Kidney (tissue), 13 donors: ENCODE measurements at regions not wholly inside any gene's neighbourhood (a gene's known extent, or its start where the extent isn't known, plus 50 kb on each side); places are given as distances from the start of the nearest gene placed in this dataset.

Experiments used
- DNase-seq, 5 donors: peaks; one replicate each; pipeline ENCODE4 v3.0.0-alpha.2; 2013 to 2020
- FAIRE-seq: peaks from 2 replicates; lab custom pipeline; 2012; peaks lifted over from hg19 to GRCh38; lab: Jason Lieb, UNC
- H3K27ac ChIP-seq, 2 donors: one replicate each; pipeline ENCODE4 v1.7.0; 2013; ENCODE audit warnings: low read depth in 2 of 2, low read length in 2 of 2, inconsistent platforms in 1 of 2
- H3K27me3 ChIP-seq: one replicate; pipeline ENCODE4 v1.7.1; 2013; ENCODE audit warnings: low read length, inconsistent platforms; ENCODE audit not compliant: control insufficient read depth, insufficient read depth
- H3K36me3 ChIP-seq, 3 donors: one replicate each; pipeline versions ENCODE4 v1.7.0 to v1.7.1; 2013; ENCODE audit warnings: low read length in 3 of 3, control low read depth in 1 of 3, inconsistent platforms in 1 of 3; ENCODE audit not compliant: insufficient read depth in 3 of 3, control insufficient read depth in 2 of 3
- H3K4me1 ChIP-seq, 3 donors: one replicate each; pipeline versions ENCODE4 v1.7.0 to v1.7.1; 2013; ENCODE audit warnings: low read length in 3 of 3, inconsistent platforms in 1 of 3, low read depth in 1 of 3; ENCODE audit not compliant: control insufficient read depth in 2 of 3, insufficient read depth in 2 of 3
- H3K4me3 ChIP-seq, 3 donors: one replicate each; pipeline versions ENCODE4 v1.7.0 to v1.8.1; 2013; ENCODE audit warnings: low read length in 3 of 3, control low read depth in 1 of 3, inconsistent platforms in 1 of 3
- H3K9ac ChIP-seq, 3 donors: one replicate each; pipeline versions ENCODE4 v1.7.0 to v1.7.1; 2013; ENCODE audit warnings: low read length in 3 of 3, control low read depth in 1 of 3, inconsistent platforms in 1 of 3
- H3K9me3 ChIP-seq, 3 donors: one replicate each; pipeline versions ENCODE4 v1.7.0 to v1.7.1; 2013; ENCODE audit warnings: low read length in 3 of 3, control low read depth in 1 of 3, inconsistent platforms in 1 of 3; ENCODE audit not compliant: control insufficient read depth in 2 of 3, insufficient read depth in 1 of 3
- intact Hi-C: fragments of 100-400 bp; cut with DNase I; formaldehyde crosslinking; loops from one replicate; pipeline ENCODE4 v1.11.1; 2022
- TF ChIP-seq, protein P1 (sequence below): IDR thresholded peaks from 3 replicates; pipeline ENCODE4 v1.5.1; 2012; ENCODE audit warnings: mild to moderate bottlenecking, moderate library complexity, borderline replicate concordance; ENCODE audit not compliant: insufficient read depth; ENCODE audit errors: extremely low read depth
- donor health status: control.
- donor health status: control.
- donor health status: control.
- donor health status: control.
- donor health status: control.
- donor health status: DM: yes; HTN: yes; CAD: no.
- donor health status: Normal renal cell carcinoma (clear cell type).

DNA sequence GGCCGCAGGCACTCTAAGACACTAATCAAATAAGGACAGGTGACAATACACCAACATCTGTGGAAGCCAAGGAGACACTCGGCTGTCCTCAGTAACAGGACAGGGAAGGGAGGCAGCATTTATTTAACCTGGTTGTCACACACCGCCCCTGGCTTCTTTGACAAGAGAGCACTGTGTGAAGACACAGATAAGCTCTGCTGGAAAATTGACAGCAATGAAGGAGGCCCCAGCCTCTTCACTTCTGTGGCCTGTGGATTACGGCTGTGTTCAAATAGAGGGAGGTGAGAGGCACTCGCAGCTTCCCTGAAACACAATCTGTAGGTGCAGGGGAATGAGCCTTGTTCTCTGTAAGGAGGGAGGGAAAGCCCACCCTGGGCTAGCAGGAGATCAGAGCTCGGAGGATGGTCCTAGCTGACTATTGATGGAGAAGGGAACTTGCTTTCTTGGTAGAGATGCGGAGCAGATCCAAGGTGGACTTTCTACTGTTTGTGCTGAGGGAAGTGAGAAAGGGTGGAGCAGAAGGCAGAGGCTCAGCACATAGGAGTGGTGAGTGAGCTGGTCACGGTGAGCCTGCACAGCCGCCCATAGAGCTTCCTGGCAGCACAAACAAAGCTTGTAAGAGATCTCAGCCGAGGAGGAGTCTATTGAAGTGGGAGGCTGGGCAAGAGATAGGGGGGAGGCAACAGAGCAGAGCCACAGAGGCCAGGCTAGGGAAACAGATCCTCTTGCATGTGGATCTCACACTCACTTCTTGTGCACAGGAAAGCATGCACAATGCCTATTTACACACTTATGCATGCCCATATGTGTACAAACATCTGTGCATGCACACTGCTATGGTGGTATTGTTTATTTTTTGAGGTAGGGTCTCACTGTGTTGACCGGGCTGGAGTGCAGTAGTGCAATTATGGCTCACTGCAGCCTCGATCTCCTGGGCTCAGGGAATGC lies 114.6 kb upstream of the THY1 start:
- intact Hi-C loops: no loop called here
- no peak overlapping the region for H3K4me3 ChIP-seq
- FAIRE-seq: no peak

DNA sequence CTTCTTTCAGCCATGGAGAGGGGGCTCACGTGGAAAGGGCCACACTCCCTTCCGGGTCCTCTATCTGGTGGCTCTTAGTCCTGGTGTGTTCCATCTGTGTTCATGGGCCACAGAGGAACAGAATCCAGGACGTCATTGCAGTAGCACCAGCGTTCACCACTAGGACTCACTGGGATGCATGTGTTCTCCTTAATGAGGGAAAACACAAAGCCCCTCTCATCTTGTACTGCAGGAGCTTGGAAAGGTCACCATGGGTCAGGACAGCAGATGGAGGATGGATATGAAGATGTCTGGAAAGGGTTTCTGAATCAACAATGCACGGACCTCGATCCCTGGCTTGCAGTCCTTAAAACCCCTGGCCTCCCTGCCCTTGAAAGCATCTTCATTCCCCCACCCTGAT lies 113.8 kb upstream of the THY1 start:
- H3K9ac ChIP-seq: no peak overlapping the region
- TF ChIP-seq, protein P1, sequence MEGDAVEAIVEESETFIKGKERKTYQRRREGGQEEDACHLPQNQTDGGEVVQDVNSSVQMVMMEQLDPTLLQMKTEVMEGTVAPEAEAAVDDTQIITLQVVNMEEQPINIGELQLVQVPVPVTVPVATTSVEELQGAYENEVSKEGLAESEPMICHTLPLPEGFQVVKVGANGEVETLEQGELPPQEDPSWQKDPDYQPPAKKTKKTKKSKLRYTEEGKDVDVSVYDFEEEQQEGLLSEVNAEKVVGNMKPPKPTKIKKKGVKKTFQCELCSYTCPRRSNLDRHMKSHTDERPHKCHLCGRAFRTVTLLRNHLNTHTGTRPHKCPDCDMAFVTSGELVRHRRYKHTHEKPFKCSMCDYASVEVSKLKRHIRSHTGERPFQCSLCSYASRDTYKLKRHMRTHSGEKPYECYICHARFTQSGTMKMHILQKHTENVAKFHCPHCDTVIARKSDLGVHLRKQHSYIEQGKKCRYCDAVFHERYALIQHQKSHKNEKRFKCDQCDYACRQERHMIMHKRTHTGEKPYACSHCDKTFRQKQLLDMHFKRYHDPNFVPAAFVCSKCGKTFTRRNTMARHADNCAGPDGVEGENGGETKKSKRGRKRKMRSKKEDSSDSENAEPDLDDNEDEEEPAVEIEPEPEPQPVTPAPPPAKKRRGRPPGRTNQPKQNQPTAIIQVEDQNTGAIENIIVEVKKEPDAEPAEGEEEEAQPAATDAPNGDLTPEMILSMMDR: no peak
- DNase-seq (no peak), FAIRE-seq (no peak)
- no peaks in the 10 kb centered on the region for H3K4me1 ChIP-seq
- H3K27me3 ChIP-seq: no peaks in the 10 kb centered on the region
- no peak overlapping the region for H3K27ac ChIP-seq
- H3K36me3 ChIP-seq: no peaks in the 10 kb centered on the region
- intact Hi-C loops: no loop called here
- no peaks in the 10 kb centered on the region for H3K9me3 ChIP-seq
- H3K4me3 ChIP-seq: no peak overlapping the region

More for the DNA sequence above, 114.6 kb upstream of the THY1 start:
- Histone ChIP-seq H3K4me1 (no peaks in the 10 kb centered on the region), H3K9ac (no peak overlapping the region), H3K9me3 (no peaks in the 10 kb centered on the region), H3K27ac (no peak overlapping the region), H3K27me3 (no peaks in the 10 kb centered on the region), H3K36me3 (no peaks in the 10 kb centered on the region)
- DNase-seq: peak in 1 of 5 donors; percentile 10
- TF ChIP-seq, protein P1: no peak

DNA sequence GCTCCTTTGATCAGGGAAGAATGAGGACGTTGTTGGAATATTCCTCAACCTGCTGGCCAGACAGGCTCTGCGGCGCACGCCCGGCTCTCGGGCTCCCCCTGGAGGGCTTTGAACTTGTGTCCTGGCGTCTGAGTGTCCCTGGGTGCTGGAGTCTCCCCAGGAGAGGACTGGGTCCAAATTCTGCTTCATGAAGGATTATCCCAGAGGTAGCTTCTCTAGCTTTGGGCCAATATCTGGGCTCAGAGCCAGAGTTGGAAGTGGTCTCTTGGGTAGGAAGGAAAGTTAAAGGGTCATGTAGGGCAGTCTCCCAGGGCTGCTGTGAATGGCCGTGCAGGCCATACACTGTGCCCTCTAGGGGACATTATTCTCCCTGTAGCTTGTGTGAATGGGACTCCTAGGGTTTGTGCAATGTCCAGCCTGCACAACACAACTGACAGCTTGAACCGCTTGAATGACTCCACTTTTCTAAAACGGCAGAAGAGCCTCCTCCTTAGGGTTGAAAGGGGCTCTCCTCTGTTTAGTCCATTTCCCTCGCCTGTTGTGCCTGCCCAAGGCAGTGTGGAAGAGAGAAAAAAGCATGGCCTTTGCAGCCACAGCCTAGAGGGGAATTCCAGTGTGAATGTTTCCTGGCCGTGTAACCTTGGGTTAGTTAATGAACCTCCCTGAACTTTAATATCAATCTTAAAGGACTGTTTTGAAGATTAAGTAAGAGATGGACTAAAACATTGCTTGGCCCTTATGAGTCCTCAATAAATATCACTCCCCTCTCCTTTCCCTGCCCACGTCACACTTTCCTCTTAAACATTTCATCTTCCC lies 111.2 kb upstream of the THY1 start:
- DNase-seq (peak; percentile 58 to 88 (median 68)), FAIRE-seq (no peak)
- no peak overlapping the region for H3K4me3 ChIP-seq
- TF ChIP-seq, protein P1: peak; percentile 51
- H3K9ac ChIP-seq: no peak overlapping the region
- H3K27ac ChIP-seq: no peak overlapping the region
- H3K4me1 ChIP-seq: no peaks in the 10 kb centered on the region
- intact Hi-C loops: no loop called here
- H3K9me3 ChIP-seq: no peaks in the 10 kb centered on the region
- no peaks in the 10 kb centered on the region for H3K36me3 ChIP-seq
- H3K27me3 ChIP-seq: no peaks in the 10 kb centered on the region
